ENCODE measurements at regions not wholly inside any gene's neighbourhood (a gene's known extent, or its start where the extent isn't known, plus 50 kb on each side); places are given as distances from the start of the nearest gene placed in this dataset.

DNA sequence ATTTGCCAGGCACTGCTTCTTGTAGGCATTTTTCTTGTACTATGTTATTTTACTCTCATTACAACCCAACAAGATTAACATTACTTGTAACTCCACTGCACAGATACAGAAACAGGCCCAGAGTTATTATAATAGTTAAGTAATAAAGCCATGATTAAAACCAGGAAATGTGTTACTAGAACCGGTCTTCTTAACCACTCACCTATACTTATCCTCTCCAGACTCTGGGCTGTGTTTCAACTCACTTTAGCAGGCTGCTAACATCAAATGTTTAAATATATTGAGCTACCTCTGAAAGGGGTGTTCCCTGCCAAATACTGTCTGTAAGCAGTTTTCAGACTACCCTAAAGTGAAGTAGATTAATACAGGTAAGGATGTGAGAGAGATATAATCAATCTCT is 1227.8 kb downstream of the SORCS3 start:
- no peak for DNase-seq

DNA sequence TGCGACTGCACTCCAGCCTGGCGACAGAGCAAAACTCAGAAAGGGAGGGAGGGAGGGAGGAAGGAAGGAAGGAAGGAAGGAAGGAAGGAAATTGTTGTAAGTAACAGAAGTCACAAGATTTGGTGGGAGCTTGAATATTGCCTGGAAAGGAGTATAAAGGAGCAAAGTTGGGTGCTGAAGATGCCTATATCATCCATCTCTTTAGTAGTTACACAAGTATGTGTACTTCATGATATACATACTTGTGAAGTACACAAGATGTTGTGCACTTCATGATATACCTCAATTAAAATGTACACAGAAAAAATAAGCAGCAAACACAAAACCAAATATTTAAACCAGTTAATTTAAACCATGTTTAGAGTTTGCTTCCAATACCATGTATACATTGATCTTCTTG is 1223.8 kb downstream of the SORCS3 start:
- no peak for DNase-seq

DNA sequence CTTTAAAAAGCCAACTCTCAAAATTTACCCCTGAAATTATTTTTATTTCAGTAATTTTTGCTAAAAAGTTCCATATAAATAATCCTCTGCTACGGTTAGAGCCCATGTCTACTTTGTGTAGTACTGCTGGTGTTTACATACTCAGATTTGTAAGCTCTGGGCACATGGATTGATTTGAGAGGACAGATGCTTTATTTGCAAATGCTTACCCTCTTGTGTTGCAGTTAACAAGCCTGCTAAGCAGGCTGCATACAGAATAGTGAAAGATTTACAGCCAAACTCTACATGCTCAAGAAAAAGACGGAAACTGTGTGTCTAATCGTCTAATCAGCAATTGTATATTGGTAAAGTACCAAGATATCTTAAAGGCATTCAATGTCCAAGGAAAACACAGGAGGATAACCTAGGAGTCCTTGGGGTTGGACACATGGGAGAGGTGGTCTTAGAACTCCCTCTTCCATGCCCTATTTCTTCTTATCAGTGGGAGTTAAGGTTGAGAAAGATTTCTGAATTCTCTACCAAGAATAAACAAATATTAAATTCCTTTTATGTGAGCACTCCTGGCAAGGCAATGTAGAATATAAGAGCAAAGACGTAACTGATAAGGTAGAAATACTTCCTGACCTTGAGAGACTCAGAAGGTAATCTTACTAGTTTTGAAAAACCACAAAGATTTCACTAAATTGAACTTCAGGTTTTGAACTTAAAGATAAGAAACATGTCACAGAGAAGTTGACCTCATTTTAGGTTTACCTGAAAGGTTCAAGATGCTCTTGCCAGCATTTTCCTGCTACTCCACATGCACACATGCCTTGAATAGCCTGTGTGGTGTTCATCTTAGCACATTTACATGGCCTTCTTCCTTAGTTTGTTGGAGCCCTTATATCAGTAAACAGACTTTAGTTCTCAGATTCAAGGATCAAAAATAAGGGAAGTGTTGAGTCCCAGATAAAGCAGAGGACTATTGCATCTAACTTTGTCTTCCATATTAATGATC is 1216.5 kb downstream of the SORCS3 start:
- DNase-seq = no peak

DNA sequence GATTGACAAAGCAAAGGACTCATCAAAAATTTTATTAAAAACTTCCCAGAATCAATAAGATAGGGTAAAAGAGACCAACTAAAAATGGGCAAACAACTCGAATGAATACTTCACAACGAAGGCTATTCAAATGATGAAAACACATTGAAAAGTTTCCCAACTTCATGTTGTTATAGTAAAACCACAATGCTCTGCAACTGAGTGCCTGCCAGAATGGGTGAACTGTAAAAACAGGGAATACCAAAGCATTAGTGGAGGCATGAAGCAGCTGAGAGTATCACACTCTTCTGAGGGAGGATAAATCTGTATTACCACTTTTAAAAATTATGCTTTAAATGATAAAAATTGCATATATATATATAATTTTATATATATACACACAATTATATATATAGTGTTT is 1214.7 kb downstream of the SORCS3 start:
- DNase-seq = no peak

DNA sequence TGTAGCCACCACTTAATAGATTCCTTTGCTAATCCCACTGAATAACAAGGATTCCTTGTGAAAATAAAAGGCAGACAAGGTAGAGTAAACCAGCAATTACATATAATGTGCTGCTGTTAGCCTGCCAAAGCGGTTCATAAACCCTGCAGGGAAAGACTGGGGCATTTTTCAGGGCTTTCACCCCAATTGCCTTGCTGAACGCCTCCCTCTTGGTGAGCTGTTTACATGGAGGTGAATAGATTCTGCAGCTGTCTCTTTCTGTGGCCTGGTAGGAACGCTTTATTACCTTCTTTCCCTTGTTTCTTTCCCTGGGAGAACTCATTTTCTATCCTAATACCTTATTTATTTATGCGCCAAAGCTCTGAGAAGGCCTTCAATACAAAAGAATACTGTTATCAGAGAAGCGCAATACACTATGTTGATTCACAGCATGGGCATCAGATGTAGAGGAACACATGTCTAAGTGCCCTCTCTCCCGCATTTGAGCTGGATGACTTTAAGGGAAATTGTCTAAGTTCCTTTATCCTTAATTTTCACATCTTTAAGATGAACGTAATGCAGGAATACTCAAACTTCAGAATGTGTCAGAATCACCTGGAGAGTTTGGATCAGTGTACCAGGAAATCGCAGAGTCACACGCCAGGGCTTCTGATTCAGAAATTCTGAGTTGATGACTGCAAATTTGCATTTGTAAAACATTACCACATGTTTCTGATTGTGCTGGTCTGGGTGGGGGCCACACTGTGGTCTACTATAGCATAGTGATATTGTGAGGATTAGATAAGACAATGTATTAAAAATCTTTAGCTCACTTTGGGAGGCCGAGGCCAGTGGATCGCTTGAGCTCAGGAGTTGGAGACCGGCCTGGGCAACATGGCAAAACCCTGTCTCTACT is 1203.8 kb downstream of the SORCS3 start:
- DNase-seq = no peak

DNA sequence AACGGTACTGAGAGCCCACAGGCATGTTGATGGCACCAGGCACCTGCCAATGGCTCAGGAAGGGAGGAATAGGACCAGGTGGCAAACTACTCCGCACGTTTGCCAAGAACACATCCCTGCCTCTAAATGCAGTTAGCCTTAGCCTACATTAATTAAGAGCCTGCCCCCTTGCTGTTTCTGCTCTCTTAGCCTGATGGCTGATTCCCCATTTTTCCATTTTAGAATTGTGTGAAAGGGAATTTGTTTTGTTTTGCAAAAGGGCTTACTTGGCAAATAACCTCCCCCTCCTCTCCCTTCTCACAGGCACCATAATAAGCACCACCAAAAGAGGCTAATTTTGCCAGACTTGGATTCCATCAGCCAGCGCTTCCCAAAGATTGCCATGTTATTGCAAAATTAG is 1203.2 kb downstream of the SORCS3 start:
- no peak for DNase-seq

DNA sequence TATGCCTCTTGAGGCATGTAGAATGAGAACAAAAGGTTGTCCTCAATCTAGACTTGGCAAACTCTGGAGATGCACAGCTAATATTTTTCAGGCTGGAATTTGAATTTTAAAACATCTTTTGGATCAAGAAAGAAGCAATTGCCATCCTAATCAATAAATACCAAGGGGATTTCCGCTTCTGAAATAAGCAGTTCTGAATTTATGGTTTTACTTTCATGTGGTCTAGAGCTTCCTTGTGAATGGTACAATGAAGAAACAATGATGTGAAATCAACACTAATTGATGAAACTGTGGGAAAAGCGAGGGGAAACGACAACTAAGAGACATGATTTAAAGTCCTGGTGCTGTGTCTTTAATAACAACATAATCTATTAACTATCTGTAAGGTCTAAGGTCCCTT is 1202.7 kb downstream of the SORCS3 start:
- no peak for DNase-seq

DNA sequence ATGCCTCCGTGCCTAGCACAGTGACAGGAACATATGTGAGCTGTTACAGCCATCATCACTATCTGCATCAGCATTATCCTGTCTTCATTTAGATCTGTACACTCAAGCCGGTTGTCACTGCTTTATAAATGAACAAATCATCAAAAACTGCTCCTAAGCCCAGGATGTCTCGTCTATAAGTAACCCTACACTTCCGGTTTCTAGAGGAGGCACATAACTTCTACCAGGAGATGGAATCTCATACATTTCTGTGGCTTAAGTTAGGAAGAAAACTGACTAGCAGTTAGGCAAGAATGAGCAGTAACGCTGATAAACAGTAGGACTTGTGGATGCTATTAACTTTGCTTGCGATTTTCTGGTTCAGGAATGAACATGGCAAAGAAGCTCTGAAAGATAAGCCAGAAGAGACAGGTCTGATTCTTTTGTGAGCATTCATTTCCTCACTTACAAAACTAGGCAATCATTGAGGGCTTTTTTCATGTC is 1199.2 kb downstream of the SORCS3 start:
- no peak for DNase-seq

DNA sequence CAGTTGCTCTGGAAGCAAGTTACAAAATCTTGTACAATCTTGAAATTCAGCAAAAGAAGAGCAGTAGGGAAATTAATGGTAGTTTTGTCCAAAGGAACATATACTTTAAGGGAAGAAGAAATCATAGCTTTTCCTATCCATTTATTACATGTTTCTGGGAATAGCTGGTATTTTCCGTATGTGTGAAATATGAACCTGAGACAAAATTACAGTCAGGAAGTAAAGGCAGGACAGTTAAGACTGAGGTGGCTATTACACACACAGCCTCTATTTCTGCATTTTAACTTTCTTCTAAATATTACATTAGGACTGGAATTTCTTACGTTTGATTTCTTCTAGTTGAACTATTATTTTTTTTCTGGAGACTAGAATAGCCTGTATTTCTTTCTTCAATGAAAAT is 1197.3 kb downstream of the SORCS3 start:
- no peak for DNase-seq

DNA sequence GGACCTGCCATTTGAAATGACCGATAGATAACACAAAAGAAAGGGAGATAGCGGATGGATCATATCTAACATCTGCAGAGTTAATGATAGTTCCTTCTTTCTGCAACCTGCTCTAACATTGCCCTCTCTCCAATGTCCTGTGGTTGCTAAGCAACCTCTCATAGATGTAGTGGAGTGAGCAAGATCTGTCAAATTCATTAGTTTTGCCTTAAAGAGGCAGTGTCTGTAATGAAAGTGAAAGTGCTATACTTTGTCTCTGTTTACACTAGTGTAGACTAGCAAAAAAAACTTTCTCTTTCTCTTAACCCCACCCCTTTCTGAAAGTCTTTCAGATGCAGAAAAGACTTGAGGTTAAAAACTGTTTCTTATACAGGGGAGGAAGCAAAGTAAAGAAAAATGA is 1196.9 kb downstream of the SORCS3 start:
- DNase-seq = peak; percentile 42

DNA sequence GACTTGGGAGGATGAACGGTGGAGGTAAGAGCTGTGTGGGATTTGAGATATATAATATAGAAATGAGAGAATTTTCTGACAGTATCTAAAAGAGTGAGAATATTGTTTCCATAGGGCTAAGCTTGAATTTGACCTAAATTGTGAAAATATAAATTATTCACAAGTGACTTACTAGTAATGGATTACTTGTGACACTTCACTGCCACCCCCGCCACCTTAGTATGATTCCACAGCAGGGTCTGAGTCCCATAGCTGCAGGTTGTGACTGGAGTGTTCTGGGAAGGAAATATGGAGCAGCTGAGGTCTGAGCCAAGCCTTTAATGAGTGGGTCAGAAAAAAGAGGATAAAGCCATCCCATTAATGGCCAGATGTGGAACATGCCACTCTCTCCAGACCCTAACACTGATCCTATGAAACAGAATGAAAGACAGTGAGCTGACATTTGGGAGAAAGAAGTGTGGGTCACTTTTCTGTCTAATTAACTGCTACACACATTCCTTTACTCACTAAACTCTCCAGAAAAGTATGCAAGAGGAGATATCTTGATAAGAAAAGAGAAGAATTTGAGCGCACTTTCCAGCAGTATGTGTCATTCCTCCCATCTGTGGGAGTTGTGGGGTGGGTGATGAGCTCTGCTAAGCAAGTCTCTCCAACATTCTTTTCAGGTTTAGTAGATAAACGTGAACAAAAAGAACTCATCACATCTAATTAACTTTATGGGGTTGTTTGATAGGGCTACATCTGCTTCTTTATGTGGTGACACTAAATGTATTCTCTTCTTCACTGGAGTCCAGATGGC is 1193.4 kb downstream of the SORCS3 start:
- no peak for DNase-seq

DNA sequence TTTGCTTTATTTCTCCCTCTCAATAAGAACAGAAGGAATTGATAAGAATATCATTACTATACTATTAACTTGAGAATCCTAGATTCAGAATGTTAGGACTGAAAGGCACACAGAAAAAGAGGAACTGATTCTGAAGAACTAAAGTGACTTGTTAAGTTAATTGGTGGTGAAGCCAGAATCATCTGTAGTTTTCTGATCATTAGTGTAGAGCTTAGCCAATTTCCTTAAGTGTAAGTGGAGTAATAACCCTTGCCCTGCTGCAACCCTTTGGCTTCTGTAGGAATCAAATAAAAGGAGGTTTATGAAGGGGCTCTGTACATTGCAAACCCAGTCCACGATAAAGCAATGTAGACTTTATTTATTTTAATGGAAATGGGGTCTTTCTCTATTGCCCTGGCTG is 1186.0 kb downstream of the SORCS3 start:
- no peak for DNase-seq

DNA sequence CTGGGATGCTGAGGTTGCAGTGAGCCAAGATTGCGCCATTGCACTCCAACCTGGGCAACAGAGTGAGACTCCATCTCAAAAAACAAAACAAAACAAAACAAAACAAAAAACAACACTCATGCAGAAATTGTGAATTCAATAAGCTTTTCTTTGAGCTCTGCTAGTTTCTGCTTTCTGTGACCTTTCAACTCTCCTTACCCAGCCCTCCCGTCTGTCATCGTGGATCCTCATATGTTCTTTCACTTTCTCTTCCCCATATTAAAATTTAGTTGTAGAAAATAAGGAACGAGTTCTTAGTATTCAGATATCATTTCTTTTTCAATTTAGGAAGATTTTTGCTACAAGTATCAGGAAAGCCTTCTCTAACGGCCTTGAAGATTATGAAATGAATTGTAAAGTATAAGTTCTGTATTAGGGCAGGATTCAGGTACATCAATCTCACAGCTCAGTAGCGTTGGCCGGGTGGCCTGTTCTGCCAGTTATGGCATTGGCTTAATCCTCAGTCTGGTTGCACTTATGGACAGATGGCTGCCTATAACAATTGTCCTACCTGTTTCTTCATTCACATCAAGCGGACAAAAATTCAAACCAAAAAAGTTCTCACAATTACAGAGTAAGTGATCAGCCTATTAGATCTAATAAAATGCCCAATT is 1167.0 kb downstream of the SORCS3 start:
- no peak for DNase-seq

DNA sequence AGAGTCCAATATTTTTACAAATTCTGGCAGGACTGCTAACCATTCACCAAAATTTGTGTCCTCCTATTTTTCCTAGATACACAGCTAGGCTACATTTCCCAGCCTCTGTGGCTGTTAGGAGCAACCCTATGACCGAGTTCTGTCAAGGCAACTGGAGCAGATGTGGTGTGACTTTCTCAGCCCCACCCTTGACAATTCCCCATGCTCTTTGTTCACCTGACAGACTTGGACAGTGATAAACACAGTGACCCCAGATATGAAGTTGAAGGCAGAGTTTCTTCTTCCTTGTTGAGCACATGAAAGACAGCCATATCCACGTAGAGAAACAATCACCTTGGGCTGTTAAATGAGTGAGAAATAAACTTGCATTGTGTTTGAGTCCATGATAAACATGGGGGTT is 1162.1 kb downstream of the SORCS3 start:
- DNase-seq = no peak

DNA sequence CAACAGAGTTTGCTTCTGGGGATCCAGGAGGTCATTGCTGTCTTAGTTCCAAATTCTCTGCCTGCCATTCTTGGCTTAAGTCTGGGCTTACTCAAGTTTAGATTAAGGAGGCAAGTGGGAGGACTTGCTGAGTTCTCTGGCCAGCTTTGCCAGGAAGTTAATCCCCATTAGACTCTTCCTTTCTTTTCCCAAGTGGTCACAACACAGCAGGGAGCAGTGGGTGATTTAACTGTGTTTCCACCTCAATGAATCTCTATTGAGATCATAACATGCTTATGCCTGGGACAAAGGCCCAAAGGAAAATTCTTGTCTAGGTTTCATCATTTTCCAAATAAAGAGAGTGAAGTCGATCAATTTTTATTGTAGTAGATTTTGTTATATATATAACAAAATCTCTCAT is 1159.6 kb downstream of the SORCS3 start:
- no peak for DNase-seq

DNA sequence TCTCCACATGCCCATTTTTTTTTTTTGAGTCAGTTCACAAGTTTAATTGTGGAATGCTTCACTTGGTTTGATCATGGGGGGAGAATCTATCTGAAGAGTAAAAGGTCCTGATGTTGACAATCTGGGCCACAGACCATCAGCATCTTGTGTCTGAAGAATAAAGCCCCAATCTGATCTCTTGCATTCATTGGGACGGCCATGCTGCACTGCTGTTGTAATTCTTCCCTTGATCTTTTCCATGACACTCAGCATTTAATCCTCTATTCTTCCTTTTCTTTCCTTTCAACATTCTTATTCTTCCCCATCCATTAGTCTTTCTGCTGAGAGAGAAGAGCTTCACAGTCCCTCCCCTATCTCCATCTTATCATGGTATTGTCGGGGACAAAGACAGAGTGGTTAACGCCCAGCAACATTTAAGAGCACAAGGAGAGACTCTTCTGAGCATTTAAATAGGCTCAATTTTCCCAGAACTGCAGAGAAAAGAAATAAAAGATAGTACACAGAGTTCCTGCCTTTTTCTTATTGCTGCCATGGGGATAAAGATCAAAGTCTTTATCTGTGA is 1157.3 kb downstream of the SORCS3 start:
- DNase-seq = no peak

DNA sequence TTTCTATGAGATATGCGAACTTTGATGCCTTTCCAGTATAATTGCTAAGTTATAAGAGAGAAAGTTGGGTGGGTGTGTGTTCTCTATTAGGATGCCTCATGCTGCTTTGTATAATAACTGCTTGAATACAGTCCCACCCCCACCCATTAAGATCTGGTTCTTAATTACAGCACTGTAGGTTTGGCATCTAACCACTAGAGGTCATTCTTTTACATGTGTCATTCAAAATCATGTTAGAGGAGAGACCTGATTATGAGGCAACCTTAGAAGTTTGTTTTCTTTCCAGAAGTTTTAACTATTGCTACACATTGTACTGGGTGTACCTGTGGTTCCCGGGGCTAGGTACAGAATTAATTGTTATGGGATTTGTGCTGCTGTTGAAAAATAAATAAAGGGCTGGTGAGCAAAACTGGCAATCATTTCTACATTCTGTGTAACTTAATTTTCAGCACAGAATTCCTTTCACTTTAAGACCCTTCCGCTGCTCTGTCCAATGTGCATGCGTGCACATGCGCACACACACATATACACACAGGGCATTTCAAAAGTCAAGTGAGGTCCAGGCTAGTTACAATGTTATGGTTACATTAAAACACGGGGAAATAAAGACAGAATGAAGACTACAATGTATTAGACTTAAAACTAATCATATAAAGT is 1156.3 kb downstream of the SORCS3 start:
- DNase-seq = peak; percentile 52

DNA sequence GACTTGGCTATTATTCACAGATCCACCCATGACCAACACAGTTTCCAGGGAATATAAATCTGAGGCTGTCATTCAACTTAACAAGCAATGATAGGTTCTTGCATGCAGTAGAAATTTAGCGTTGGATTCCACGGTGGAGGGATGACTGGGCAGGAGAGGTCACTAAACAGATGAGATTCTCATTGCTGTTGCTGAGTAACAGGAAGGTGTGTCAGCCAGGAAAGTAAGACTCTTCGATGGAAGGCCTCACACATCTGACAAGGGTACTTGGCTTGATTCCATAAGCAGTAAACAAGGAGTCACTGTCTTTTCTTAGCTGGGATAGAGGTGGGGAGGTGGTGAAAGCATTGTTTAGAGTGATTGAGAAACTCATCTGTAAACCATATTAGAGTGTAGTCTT is 1152.0 kb downstream of the SORCS3 start:
- DNase-seq = no peak

DNA sequence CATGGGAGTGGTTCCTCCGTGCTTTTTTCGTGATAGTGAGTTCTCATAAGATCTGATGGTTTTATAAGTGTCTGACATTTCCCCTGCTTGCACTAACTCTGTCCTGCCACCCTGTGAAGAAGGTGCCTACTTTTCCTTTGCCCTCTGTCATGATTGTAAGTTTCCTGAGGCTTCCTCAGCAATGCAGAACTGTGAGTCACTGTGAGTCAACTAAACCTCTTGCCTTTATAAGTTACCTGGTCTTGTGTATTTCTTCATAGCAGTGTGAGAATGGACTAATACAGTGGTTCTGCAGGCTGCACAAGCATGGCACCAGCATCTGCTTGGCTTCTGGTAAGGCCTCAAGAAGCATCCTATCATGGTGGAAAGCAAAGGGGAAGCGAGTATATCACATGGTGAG is 1144.6 kb downstream of the SORCS3 start:
- no peak for DNase-seq

DNA sequence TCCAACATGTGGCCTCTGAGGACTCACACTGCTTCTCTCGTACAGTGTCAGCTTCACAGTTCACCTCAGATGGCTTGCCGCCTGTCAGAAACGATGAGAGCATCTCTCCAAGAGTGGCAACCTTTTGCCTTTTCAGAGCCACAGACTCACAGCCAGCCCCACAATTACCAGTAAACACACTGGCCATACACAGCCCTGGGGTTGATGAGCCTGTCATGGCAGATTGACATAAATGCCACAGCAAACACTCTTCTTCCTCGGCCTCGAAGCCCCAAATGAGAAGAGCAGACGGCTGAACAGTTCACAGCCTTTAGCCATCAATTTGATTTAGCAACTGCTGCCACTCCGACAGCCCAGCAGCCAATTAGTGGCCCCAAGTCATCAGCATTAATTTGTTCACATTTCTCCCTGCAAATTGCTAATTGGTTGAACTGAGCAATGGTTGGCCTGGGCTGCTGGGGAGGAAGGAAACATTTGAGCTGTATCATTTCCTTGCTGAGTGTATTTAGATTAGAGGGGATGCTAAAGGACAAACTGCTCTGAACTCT is 1142.9 kb downstream of the SORCS3 start:
- no peak for DNase-seq

Data from left kidney (tissue), 1 donor.